GM23248 (cell line): ENCODE measurements at regions not wholly inside any gene's neighbourhood (a gene's known extent, or its start where the extent isn't known, plus 50 kb on each side); places are given as distances from the start of the nearest gene placed in this dataset.

ENCODE experiments used
- DNase-seq: peaks from one replicate; pipeline ENCODE4 v3.0.0-alpha.2; 2015
- H2AFZ ChIP-seq: fragments of 200-600 bp; sonication (generic); 2 replicates; pipeline ENCODE4 v1.6.1; 2016; ENCODE audit warnings: antibody characterized with exemption
- H3F3A ChIP-seq: fragments of 200-600 bp; sonication (generic); 2 replicates; pipeline ENCODE4 v1.6.1; 2016; ENCODE audit warnings: mild to moderate bottlenecking, antibody characterized with exemption, mixed run types; ENCODE audit not compliant: insufficient read depth
- H3K27ac ChIP-seq: fragments of 200-600 bp; sonication (generic); 2 replicates; pipeline ENCODE4 v1.5.1; 2016; ENCODE audit warnings: mild to moderate bottlenecking
- H3K27me3 ChIP-seq: fragments of 200-600 bp; sonication (generic); replicated peaks from 2 replicates; pipeline ENCODE4 v1.6.1; 2016; ENCODE audit warnings: mild to moderate bottlenecking; ENCODE audit not compliant: insufficient read depth
- H3K36me3 ChIP-seq: fragments of 200-600 bp; sonication (generic); 2 replicates; pipeline ENCODE4 v1.6.1; 2016; ENCODE audit warnings: low read depth, mild to moderate bottlenecking
- H3K4me1 ChIP-seq: fragments of 200-600 bp; sonication (generic); 2 replicates; pipeline ENCODE4 v1.6.1; 2016; ENCODE audit warnings: mild to moderate bottlenecking; ENCODE audit not compliant: insufficient read depth
- H3K4me2 ChIP-seq: fragments of 200-600 bp; sonication (generic); one replicate; pipeline ENCODE4 v1.6.1; 2016; ENCODE audit warnings: mild to moderate bottlenecking; ENCODE audit not compliant: unreplicated experiment
- H3K4me3 ChIP-seq: fragments of 200-600 bp; sonication (generic); 2 replicates; pipeline ENCODE4 v1.5.1; 2016; ENCODE audit warnings: mild to moderate bottlenecking
- H3K79me2 ChIP-seq: fragments of 200-600 bp; sonication (generic); 2 replicates; pipeline ENCODE4 v1.6.1; 2016; ENCODE audit warnings: mild to moderate bottlenecking; ENCODE audit not compliant: insufficient read depth
- H3K9ac ChIP-seq: fragments of 200-600 bp; sonication (generic); 2 replicates; pipeline ENCODE4 v1.6.1; 2016; ENCODE audit warnings: mild to moderate bottlenecking
- H3K9me2 ChIP-seq: fragments of 200-600 bp; sonication (generic); 2 replicates; pipeline ENCODE4 v1.6.1; 2016; ENCODE audit warnings: mixed run types, mild to moderate bottlenecking, moderate library complexity; ENCODE audit not compliant: insufficient read depth
- H3K9me3 ChIP-seq: fragments of 200-600 bp; sonication (generic); one replicate; pipeline ENCODE4 v1.6.1; 2017; ENCODE audit warnings: low read depth
- H4K20me1 ChIP-seq: fragments of 200-600 bp; sonication (generic); 2 replicates; pipeline ENCODE4 v1.6.0; 2016; ENCODE audit not compliant: insufficient read depth
- EZH2 ChIP-seq: fragments of 200-600 bp; sonication (generic); IDR thresholded peaks from 2 replicates; pipeline ENCODE4 v1.6.1; 2018; ENCODE audit warnings: antibody characterized with exemption, mild to moderate bottlenecking; ENCODE audit not compliant: insufficient read depth, poor library complexity, severe bottlenecking
- EZH2phosphoT487 ChIP-seq: fragments of 200-600 bp; sonication (generic); IDR thresholded peaks from 2 replicates; pipeline ENCODE4 v1.6.1; 2018; ENCODE audit warnings: antibody characterized with exemption, moderate library complexity, mild to moderate bottlenecking, low read depth; ENCODE audit not compliant: insufficient read depth
- WGBS, 2 experiments: methylation state at CpG; one replicate each; pipeline ENCODE4 v1.1.6; 2015 to 2017; ENCODE audit warnings: low lambda C conversion rate in 2 of 2, low coverage in 1 of 2; ENCODE audit errors: missing lambda C conversion rate in 2 of 2; 5-methylcytosine and 5-hydroxymethylcytosine counted together
- in situ Hi-C: fragments of 300-500 bp; cut with MboI; formaldehyde crosslinking; loops from 2 replicates; pipeline ENCODE4 v1.15.0; 2020

GRCh38 chr2:136254681-136255080, 136.7 kb upstream of the CXCR4 start:
- Histone ChIP-seq H3K27me3 (peaks cover 6% of the 10 kb centered on the region; the same call in 1 of the 2 replicates), H3K9me3 (no peaks in the 10 kb centered on the region), H3K4me2 (no peak overlapping the region), H3K4me3 (no peak overlapping the region), H3K27ac (no peak overlapping the region), H3K79me2 (no peaks in the 10 kb centered on the region), H3K9ac (no peak overlapping the region), H4K20me1 (no peaks in the 10 kb centered on the region), H3K9me2 (no peaks in the 10 kb centered on the region), H3K4me1 (no peaks in the 10 kb centered on the region), H3F3A (no peaks in the 10 kb centered on the region), H3K36me3 (no peaks in the 10 kb centered on the region), H2AFZ (no peak overlapping the region)
- in situ Hi-C loops: no loop called here
- WGBS, 2 experiments: 30 to 36% methylated on average over 3 of the region's 3 CpGs
- no peak for TF ChIP-seq EZH2
- no peak for DNase-seq

DNA sequence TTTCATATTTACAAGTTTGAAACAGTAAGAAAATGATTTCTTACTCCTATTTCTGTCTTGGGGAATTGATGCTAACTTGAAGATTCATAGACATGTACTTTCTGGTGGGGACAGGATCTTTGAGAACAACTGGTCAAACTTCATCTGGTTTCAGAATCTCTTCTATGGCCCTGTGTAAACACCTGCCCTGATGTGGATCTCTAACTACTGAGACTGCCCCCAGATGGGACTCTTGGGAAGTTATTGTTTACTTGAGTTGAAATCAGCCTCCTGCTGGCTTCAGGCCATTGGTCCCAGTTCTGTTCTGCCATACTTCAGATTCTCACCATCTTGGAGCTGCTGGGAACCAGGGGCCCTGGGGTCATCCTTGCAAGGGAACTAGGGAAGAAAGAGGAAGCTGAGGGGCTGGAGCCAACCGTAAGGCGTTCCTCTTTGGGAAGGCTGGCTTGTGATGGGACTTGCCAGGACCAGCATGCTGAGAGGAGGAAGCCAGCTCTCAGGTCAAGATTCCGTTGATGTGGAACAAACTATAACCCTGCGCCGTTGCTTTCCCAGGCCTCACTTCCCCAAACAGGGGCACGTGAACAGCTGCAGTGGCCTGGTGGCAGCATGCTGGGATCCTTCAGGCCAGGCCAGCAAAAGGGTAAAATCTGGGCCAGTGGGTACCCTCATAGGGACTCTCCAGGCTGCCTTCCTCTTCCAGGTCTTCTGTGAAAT, 135.5 kb upstream of the CXCR4 start:
- Histone ChIP-seq H3K9ac (no peak overlapping the region), H3K27me3 (peaks cover 10% of the 10 kb centered on the region; the same call in 1 of the 2 replicates), H3K4me2 (no peak overlapping the region), H3K36me3 (no peaks in the 10 kb centered on the region), H2AFZ (no peak overlapping the region), H3K9me2 (no peaks in the 10 kb centered on the region), H3K27ac (no peak overlapping the region), H3F3A (no peaks in the 10 kb centered on the region), H3K4me3 (no peak overlapping the region), H3K4me1 (no peaks in the 10 kb centered on the region), H4K20me1 (no peaks in the 10 kb centered on the region), H3K79me2 (no peaks in the 10 kb centered on the region), H3K9me3 (no peaks in the 10 kb centered on the region)
- TF ChIP-seq EZH2phosphoT487 (no peak), EZH2 (no peak)
- no peak for DNase-seq
- 52% methylated on average over 6 of the region's 6 CpGs for WGBS, 2 experiments
- in situ Hi-C loops: no loop called here

DNA sequence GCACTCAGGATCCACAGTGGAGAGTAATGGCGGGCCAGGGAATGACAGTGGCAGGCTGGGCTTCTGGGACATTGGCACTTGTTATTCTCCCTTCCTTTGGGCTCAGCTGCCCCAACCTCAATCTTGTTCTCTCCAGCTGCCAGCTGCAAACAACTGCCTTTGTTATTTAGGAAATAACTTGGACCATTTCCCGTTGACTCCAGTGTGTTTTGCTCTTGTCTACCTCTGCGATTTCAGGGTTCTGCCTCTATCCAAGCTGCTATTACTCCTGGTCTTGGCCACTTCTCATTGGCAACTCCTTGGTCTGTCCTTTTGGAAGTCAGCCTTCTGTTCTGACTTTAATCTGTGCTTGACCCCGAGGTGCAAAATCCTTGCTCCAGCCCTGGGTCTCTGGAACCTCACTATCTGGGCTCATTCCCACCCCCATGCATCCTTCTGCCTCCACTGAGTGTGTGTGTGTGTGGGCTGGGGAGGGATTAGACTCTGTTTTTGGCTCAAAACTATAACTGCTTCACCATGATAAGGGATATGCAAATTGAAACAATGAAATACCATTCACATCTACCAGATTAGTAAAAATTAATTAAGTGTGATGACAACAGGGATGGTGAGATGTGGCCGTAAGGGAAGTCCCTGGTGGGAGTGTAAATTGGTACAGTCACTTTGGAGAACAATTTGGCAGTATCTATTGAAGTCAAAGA, 134.1 kb upstream of the CXCR4 start:
- Histone ChIP-seq H3K27me3 (0 out of 2 replicates have a peak, but pooled peaks cover 10% of the 10 kb centered on the region), H3K27ac (no peak overlapping the region), H3K4me1 (no peaks in the 10 kb centered on the region; the same call in 1 of the 2 replicates), H3F3A (peaks cover 6% of the 10 kb centered on the region), H3K9me3 (no peaks in the 10 kb centered on the region), H3K79me2 (no peaks in the 10 kb centered on the region), H3K36me3 (no peaks in the 10 kb centered on the region), H2AFZ (no peak overlapping the region), H3K9me2 (no peaks in the 10 kb centered on the region), H3K4me3 (no peak overlapping the region), H4K20me1 (no peaks in the 10 kb centered on the region), H3K4me2 (no peak overlapping the region), H3K9ac (no peak overlapping the region)
- TF ChIP-seq EZH2 (no peak), EZH2phosphoT487 (no peak)
- in situ Hi-C loops: no loop called here
- 18 to 27% methylated on average over 5 of the region's 5 CpGs for WGBS, 2 experiments
- DNase-seq: no peak

GRCh38 chr2:136251197-136251884, 133.4 kb upstream of the CXCR4 start:
- TF ChIP-seq EZH2 (no peak), EZH2phosphoT487 (no peak)
- Histone ChIP-seq H3K4me1 (no peaks in the 10 kb centered on the region; the same call in 1 of the 2 replicates), H3K36me3 (no peaks in the 10 kb centered on the region), H3K9ac (no peak overlapping the region), H3K4me2 (no peak overlapping the region), H3K9me3 (no peaks in the 10 kb centered on the region), H3K27ac (no peak overlapping the region), H3K27me3 (0 out of 2 replicates have a peak, but pooled peaks cover 10% of the 10 kb centered on the region), H3K4me3 (no peak overlapping the region), H3K9me2 (no peaks in the 10 kb centered on the region), H3F3A (peaks cover 6% of the 10 kb centered on the region), H4K20me1 (no peaks in the 10 kb centered on the region), H2AFZ (no peak overlapping the region), H3K79me2 (no peaks in the 10 kb centered on the region)
- in situ Hi-C loops: no loop called here
- 22 to 23% methylated on average over 5 of the region's 5 CpGs for WGBS, 2 experiments
- DNase-seq: no peak
